H1 (cell line): ENCODE measurements at regions not wholly inside any gene's neighbourhood (a gene's known extent, or its start where the extent isn't known, plus 50 kb on each side); places are given as distances from the start of the nearest gene placed in this dataset.

ENCODE experiments used
- CHD7 ChIP-seq: fragments of 300-600 bp; sonication (generic); IDR thresholded peaks from 2 replicates; pipeline ENCODE4 v1.7.1; 2012; ENCODE audit warnings: low read length, moderate library complexity, mild to moderate bottlenecking, inconsistent platforms; ENCODE audit not compliant: insufficient replicate concordance
- FOSL1 ChIP-seq: IDR thresholded peaks from 2 replicates; pipeline ENCODE4 v1.6.1; 2011; ENCODE audit warnings: mild to moderate bottlenecking, low read depth, low read length, moderate library complexity; ENCODE audit not compliant: insufficient read depth
- SIRT6 ChIP-seq: IDR thresholded peaks from one replicate; pipeline ENCODE4 v1.7.1; 2012; ENCODE audit warnings: low read length, inconsistent platforms

- no peak for TF ChIP-seq CHD7
- TF ChIP-seq FOSL1 = no peak
- TF ChIP-seq SIRT6 = no peak
Measured at GRCh38 chr6:14739827-14740226, 506.0 kb upstream of the JARID2 start (continued).
